HG02571 (cell line): ENCODE measurements at regions not wholly inside any gene's neighbourhood (a gene's known extent, or its start where the extent isn't known, plus 50 kb on each side); places are given as distances from the start of the nearest gene placed in this dataset.

Experiments
- ATAC-seq: cut with Tn5 transposase; IDR thresholded peaks from one replicate; pipeline ENCODE4 v1.9.1; 2021; ENCODE audit warnings: mild to moderate bottlenecking, moderate library complexity; ENCODE audit not compliant: unreplicated experiment

GRCh38 chr5:73395256-73395655, 53.3 kb downstream of the FOXD1 start:
- ATAC-seq = no peak

- ATAC-seq = no peak
These were observed 54.0 kb downstream of the FOXD1 start for GRCh38 chr5:73394610-73395009.

GRCh38 chr5:73393611-73394489, 54.7 kb downstream of the FOXD1 start:
- no peak for ATAC-seq

DNA sequence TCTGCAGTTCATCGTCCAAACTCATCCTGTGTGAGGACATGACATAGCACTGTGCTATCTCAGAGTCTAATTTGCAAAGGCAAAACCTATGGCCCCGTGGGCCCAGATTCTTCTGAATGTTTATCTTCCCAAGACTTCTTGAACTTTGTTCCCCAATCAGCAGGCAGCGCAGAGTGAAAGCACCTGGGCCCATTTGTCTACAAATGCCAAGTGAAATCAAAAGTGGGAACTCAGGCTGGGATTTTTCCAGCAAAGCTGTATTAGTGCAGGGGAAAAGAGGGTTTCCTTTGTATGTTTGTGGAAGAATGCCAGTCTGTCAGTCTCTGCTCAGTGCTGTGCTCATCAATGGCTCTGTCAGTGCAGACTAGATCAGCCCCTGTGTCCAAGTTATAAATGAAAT, 55.8 kb downstream of the FOXD1 start:
- no peak for ATAC-seq

GRCh38 chr5:73391441-73391881, 57.1 kb downstream of the FOXD1 start:
- ATAC-seq = no peak

DNA sequence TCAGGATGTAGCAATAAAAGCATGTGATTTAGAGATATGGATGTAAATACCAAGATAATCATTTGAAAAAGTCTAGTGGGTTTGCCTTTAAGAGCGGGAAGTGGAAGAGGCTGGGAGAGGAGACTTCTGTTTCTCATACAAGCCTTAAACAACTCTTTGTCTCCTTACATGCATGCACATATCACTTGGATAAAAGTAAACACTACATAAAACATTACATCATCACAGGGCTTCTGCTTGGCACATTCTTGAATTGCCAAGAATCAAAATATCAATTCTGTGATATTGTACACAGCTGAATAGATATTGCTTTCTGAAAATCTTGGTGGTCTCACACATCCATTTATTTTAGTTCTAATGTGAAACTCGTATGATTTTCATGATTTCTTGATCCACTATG, 57.6 kb downstream of the FOXD1 start:
- no peak for ATAC-seq

GRCh38 chr5:73388740-73389139, 59.8 kb downstream of the FOXD1 start:
- no peak for ATAC-seq

DNA sequence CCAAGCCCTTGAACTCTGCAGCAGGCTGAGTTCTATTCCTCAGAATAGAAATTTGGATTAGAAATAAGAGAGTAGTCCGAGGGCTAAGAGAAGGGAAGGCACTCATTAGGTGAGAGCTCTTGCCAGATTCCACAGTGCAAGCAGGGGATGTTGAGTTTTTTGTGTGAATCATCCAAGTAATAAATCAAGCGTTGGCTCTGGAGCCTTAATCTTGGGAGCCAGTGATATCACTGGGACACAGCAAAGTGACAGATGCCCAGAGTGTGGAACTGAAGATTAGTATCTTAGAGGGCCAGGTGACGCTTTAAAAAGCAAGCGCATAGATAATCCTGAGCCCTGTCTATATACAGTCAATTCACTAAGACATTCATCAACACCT, 60.3 kb downstream of the FOXD1 start:
- ATAC-seq = no peak

- ATAC-seq = peak; percentile 93
These were observed 60.8 kb downstream of the FOXD1 start for GRCh38 chr5:73387601-73388305.

DNA sequence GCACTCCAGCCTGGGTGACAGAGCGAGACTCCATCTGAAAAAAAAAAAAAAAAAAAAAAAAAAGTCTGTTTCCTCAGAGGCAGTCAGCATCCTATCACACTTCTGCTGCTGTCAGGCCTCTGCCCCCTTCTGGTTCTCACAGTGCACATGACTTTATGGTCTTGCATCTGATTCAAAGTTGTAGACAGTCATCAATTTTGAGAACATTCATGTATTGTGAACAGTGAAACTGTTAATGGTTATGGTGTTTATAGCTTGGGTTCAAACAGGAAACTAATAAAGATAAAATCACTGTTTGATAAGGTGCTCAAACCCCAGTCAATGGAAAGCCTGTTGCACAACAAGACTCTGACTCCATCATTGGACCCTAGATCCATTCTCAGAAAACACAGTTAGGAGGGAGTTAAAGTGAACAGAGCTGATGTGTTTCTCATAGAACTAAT, 61.4 kb downstream of the FOXD1 start:
- peak; percentile 31 for ATAC-seq

DNA sequence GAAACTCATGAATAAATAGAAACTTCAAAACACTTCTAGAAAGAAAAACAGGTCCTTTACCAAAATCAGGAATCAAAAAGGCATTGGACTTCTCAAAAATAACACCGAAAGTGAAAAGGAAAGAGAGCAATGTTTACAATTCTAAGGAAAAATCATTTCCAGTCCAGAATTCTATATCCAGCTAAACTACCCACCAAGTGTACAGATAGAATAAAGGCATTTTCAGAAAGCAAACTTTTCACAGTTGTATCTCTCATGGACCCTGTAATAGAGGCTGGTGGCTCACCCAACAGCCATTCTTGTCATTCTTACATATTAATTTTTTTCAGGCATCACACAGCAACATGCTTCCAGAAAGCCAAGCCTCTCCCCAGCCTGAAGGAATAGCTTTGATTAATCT, 63.7 kb downstream of the FOXD1 start:
- no peak for ATAC-seq

DNA sequence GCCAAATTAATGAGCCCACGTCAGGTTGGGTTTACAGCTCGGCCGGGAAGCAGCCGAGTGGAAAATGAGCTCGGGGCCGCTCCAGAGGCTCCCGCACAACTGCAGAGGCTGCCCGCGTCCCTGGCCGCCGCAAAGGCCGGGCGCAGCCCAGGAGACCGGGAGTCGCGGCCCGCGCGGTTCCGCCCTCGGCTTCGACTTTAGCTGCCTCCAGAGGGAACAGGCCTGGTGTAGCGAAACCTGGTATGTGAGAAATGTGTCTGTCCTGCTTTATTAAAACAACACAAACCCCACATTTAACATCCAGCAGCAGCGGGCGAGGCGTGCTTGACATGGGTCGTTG, 66.2 kb downstream of the FOXD1 start:
- no peak for ATAC-seq

DNA sequence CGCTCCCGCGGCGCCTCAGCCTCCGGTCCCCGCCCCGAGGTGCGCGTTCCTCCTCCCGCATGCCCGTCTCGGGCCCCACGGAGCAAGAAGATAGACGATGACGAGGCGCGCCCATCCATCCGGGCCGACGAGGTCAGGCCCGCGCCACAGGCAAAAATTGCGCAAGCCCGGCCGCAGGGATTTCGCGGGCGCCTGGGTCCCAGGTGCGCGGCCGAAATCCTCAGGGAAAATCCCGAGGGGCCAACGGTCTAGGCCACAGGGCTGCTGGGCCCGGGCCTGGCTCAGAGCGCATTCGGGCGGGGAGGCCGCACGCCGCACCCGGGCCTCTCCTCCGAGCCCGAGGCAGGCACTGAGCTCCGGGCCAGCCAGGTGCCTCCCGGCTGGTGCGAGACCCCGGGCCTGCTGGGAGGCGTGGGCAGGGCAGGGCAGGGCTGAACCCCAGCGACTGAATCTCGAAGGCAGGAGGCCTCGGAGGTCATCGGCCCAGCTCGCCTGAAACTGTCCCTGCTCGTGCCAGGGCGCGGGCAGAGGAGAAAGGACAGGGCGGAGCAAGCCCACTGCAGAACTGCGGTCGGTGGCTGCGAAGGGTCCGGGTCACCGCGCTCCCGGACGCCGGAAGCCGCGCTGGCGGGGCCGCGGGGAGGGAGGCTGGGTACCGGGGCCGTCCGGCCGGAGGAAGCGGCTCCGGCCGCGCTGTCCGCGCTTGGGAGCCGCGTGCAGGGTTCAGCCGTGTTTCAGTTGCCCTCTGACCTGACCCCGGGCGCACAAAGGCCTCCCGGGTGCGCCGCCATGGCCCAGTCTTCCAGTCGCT, 66.8 kb downstream of the FOXD1 start:
- ATAC-seq = no peak

GRCh38 chr5:73380710-73381589, 67.6 kb downstream of the FOXD1 start:
- no peak for ATAC-seq

DNA sequence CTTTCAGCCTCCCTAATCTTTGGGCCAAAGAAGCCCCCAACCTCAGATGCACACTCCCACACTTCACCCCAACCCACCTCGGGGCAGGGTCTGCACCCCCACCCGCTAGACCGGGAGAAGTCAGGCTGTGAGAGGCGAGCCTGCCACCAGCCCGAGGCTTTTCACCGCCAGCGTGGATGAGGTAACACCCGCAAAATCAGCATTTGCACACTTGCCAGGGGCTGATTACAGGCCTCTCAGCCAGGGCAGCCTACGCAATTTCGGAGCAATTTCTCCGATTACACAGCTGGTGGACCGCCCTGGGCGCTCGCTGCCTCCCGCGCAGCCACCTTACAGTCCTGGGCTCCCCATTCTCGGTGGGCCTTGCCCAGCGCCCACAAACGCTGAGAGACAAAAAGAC, 68.5 kb downstream of the FOXD1 start:
- no peak for ATAC-seq

GRCh38 chr5:73379435-73379834, 69.1 kb downstream of the FOXD1 start:
- no peak for ATAC-seq

- ATAC-seq = no peak
These were observed 69.8 kb downstream of the FOXD1 start for GRCh38 chr5:73378765-73379164.

DNA sequence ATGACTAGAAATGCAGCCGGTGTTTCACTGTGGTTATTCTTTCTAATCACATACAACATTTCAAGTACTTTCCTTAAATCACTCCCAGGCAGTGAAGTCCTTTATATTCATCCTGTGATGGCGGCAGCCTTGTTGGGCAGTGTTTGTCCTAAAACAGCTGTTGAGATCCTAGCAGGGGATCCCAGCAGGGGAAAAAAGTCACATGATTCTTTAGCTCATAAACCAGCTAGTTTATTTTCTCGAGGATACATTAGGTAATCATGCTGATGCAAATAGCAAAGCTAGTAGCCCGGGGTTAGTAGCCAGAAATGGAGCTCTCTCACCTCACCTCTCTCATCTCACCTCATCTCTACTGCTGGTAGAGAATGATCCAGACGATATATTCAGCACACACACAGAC, 70.5 kb downstream of the FOXD1 start:
- ATAC-seq = no peak

GRCh38 chr5:73376618-73377170, 71.9 kb downstream of the FOXD1 start:
- no peak for ATAC-seq

DNA sequence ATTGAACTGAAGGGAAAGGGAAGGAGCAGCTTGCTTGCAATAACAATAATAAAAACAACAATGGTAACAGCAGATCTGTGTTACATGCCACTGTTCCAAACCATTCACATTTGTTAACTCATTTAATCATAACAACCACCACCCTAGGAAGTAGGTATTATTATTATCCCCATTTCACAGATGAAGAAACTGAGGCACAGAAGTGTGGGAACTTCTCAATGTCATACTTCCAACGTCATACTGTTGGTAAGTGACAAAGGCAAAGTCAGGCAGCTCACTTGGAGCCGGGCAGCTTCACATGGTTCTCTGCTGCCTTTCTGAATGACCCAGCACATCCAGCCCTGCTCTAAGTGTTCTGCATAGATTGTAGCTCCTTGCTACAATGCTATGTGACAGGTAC, 72.6 kb downstream of the FOXD1 start:
- no peak for ATAC-seq
